CMK (cell line): ENCODE measurements at regions not wholly inside any gene's neighbourhood (a gene's known extent, or its start where the extent isn't known, plus 50 kb on each side); places are given as distances from the start of the nearest gene placed in this dataset.
A peak's percentile ranks its signal among the peaks of the same experiment; 100 is the strongest.

ENCODE experiments used
- DNase-seq: peaks from one replicate; pipeline ENCODE4 v3.0.0-alpha.2; 2010; ENCODE audit warnings: low read depth

DNA sequence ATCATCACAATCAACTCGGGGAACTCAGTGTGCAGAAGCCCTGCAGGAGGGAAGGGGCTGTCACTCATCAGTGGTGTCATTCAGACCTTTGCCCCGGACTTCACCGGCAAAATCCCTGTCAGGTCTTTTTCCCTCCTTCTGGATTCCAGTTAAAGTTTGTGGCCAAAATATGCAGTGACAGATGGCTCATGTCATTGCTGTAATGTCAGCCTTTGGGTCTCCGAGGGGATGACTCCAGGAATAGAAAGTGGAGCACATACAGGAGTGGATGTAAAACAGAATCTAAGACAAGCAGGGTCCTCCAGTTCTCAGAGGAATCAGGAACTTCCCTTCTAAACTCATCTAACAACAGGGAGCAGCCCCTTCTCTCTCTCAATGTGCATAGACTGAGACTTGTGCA, 130.3 kb upstream of the RASSF8 start:
- no peak for DNase-seq

DNA sequence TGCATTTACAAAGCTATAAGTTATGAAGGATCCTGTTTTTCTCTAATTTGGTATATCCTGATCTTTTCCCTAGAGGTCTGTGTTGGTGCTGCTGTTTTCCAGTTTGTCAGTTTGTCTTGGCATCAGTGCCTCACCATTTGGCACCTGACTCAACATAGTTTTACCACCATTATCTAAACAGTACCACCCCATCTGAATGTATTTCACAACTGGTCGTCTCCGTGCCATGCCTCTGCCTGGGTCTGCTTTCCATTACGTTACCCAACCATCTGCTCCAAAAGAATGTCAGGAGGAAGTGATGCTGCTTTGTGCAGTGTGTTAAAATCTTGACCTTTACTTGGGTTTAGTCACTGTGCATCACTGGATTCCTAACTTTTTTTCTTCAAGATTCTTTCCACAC, 129.3 kb upstream of the RASSF8 start:
- no peak for DNase-seq

DNA sequence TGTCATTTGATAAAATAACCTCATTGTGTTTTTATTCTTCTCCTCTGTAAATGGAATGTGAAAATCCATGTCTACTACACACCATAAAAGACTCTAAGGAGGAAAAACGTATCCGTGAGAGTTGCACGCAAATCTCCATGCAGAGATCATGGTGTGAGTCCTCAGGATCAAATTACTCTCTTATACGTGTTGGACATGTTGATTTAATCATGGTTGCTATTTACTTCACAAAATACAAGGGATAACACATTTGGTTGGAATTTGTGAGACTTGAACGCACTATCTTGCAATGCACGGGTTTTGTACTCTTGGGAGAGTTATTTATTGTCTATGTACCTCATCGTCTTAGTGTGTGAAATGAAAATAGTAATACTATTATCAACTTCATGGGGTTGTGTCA, 128.0 kb upstream of the RASSF8 start:
- no peak for DNase-seq

DNA sequence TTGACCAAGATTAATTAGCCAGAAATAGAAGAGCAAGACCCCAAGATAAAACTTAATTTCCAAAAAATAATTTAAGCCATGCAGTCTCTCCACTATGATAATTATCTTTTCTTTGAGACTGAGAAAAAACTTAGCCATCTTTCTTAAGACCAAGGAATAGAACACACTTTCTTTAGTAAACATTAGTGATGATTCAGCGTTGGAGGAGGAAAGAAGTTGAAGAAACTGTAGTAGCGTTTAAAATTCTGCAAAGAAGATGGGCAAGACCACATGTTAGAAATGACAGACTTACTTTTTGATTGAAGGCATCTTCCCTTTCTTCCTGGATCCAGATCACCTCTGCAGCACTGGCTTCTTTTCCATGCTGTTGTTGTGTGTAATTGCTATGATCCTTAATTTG, 124.8 kb upstream of the RASSF8 start:
- no peak for DNase-seq

DNA sequence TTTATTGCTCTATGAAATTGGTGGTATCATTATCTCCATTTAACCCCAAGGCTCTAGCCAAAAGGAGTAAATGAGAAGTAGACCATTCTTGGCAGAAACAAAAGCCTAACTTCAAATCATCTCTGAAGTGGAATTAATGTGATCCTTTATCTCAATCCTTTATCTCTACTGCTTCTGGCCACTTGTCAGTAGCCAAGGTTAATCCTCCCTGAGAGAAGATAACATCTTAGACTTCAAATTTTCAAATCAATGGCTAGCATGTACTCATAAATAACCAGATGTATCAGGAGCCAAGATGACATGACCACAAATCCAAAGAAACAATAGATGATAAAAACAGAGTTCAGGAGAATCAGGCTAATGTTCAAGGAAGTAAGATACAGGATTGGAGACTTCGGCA, 123.1 kb upstream of the RASSF8 start:
- DNase-seq: no peak

DNA sequence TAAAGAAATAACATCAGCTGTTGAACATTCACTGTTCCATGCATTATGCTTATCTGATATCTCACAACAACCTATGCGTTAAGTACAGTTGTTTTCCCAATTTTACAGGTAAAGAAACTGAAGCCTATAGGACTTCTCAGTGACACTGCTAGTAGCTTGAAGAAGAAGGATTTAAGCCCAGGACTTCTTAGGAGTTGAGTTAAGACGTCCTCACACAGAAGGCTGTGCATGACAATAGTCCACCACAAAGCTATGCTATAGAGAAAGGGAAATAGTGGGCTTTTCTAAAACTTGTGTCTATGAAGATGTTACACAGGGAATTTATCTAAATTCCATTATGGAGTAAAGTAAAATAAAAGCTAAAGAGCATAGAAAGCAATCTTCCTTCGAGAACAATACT, 120.5 kb upstream of the RASSF8 start:
- DNase-seq: no peak

DNA sequence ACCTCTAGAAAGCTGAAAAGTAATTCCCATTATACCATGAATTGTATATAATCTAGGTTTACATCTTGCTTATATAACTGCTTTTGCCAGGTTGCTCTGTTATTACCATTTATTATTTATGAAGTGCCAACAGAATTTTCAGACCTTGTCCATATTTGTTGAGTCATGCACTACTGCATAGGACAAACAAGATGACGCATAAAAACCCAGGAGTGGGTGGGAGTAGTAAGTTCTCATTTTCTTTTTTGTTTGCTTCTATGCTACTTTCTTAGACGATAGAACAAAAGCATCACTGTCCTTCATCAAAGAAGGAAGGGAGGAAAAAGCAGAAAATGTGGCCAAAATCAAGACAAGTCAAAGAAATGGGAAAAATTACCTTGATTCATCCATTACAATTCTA, 119.0 kb upstream of the RASSF8 start:
- no peak for DNase-seq

DNA sequence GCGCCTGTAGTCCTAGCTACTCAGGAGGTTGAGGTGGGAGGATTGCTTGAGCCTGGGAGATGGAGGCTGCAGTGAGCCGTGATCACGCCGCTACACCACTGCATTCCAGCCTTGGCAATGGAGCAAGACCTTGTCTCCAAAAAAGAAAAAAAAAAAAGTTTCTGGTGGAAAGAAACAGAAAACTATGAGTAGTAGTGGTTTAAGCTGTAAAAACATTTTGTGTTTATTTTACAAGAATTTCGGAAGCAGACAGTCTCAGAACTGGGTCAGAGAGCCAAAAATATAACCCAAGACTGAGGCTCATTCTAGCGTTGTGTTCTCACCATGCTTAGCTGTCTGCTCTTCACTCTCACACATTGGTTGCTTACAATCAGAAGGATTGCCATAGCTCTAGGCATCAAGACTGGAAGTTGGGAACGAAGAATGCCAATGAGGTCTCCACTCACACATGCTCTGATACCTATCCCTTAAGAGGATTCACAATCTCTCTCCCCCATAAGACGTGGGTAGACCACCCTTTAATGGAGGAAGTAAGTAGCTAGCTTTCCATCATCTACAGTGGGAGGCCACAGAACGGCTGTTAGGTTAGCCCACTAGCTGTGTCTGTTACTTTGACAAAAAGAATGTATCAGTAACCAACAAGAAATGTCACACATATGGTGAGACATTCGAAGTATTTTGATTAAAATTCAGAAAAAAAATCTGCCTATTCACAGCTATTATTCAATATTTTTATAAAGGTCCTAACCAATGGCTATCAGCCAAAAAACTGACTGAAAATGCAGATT, 117.6 kb upstream of the RASSF8 start:
- DNase-seq: no peak

DNA sequence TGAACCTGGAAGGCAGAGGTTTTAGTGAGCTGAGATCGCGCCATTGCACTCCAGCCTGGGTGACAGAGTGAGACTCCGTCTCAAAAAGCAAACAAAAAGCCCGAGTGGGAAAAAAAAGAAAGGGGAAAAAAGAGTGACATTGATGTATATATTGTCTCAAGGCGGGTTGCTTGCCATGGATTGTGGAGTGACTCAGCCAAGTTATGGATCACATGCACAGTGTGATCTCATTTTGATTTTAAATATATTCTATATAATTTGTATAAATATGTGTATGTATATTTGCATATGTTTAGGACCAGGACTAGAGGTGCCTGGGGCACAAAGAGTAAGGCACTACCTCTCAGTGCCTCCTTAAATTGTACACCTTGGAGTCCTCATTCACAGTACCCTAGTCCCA, 116.2 kb upstream of the RASSF8 start:
- no peak for DNase-seq

DNA sequence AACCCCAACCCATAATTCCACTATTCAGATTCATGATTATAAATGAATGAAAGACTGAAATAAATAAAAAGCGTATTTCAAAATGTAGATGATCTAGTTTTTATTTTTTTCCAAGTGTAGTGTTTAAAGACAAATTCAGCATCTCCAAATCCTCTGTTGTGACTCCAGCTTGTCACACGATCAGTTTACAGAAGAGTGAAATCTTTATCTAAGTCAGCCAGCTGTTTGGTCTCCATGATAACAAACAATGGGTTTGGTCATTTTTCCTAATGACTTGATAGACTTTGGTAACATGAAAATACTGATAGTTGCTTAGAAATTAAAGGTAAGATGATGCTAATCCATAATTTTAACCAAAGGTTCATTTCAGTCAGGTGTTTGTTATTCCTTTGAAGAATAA, 114.5 kb upstream of the RASSF8 start:
- DNase-seq: peak; percentile 40

DNA sequence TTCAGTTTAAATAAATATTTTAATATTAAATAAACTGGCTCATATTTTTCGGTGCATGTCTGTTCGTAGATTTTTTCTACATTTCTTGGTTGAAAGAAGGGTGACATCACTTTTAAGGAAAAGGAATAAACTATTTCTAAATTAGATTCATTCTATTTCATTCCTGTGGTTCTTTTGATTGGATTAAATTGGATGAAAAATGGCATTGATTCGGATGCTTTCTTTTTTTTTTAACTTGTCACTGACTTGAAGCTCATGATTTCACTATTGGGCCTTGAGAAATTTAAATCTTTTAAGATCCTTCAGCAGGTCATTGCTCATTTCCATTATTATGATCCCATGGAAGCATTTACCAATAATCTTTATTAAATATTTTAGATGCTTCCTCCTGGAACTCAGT, 113.1 kb upstream of the RASSF8 start:
- DNase-seq: no peak

DNA sequence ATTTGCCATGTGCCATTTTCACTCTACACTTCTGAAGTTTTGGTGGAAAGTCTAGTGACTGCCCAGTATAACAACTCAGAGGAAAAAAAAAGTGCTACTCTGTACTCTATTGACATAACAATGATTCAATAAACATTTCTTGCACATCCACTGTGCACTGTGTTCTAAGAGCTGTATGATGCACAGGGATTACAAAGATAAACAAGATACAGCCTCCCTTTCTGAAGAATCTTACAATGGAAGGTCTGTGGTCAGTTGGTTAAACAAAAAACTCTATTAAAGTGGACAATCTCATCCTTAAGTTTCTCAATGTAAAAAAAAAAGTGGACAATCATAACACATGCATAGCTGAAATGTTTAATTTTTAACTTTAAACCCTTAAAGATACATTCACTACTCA, 105.7 kb upstream of the RASSF8 start:
- no peak for DNase-seq

DNA sequence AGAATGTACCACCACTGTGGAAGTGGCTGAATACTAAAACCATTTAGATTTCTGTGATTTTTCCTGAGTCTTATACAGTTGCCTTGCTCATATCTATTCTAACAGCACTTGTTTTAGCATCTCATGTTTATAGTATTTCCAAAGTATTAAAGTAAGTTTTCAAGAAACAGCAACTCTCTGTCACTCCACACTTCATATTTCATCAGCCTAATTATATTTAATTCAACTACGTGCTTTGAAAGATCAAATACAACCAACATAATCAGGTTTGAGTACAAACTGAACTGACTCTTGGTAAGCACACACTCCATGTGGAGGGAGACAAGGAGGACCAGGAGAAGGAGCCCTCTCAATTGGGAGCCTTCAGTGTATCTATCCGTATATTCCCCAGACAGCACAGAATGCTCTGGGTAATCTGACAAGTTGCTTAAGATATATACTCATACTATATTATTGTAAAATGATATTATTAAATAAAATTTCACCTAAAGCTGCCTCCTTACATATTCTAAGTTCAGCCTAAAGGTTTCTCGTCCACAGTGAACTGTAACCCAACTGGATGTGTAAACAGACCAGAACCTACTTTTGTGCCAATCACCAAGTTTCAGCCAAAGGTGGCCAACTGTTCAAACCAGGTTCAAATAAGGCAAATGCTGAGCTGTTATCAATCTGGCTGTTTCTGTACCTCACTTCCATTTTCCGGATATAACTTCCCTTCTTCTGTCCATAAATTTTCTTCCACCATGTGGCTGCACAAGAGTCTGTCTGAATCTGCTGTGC, 105.0 kb upstream of the RASSF8 start:
- DNase-seq: no peak

DNA sequence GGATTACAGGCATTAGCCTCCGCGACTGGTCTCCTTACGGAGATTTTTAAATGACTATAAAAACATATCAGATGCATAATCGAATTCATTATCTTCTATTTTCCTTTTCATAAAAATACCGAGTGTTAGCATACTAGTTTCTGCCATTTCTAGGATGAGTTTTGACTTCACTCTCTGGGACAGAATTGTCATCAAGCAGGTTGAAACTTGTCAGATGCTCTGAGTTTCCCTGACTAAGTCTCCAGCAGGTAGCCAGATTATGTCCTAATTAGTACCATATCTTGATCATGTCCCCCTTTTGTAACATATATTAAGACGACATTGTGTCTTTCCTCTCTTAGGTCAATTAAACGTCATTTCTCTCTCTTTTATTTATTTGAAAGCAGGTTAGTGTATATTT, 103.5 kb upstream of the RASSF8 start:
- DNase-seq: no peak

DNA sequence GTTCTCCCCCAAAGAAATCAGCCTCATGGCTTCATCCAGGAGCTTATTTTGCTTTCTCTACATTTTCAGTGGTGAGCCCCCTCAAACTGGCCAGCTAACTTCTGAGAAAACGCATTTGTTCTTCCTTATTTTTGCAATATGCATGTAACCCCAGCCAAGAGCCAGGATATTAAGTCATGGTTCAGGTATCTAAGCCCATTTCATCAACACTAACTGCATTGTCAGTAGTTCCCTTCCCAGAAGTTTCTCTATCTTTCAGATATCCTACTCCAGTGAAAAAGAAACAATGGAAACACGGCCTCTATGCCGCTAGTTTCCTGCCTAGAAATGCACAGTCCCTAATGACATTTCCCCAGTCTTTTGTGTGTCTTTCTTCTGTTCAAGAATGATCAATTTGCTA, 102.8 kb upstream of the RASSF8 start:
- DNase-seq: no peak

DNA sequence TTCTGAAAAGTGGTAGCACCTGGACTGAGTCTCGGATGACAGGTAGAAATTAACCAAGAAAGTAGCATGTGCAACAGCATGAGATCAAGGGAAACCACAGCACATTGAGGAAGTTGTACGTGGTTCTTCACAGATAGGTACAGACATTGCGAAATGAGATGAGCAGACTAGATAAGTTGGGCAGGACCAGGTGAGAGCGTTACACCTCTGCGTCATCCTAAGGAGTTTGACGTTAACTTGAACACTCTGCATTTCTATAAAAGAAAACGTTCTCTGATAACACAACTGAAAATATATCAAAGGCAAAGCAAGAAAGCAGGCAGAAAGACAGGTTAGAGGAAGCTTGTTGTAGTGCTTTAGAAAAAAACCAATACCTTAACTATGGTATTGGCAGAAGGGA, 98.5 kb upstream of the RASSF8 start:
- DNase-seq: no peak

DNA sequence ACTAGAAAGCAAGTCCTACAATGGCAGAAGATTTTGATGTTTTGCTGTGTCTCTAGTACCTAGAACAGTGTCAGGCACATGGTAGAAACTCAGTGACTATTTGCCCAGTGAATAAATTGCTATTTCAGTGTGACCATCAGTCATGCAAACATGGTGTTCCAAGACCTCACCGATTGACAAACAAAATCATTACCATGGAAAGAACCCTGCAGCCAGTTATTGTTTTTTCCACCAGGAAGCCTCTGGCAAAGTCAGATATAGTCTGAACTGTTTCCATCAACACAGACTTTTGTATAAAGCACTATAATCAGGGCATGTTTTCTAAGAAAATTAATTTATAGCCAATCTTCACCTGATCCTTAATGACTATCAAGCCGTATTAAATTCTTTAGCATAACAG, 97.3 kb upstream of the RASSF8 start:
- no peak for DNase-seq

DNA sequence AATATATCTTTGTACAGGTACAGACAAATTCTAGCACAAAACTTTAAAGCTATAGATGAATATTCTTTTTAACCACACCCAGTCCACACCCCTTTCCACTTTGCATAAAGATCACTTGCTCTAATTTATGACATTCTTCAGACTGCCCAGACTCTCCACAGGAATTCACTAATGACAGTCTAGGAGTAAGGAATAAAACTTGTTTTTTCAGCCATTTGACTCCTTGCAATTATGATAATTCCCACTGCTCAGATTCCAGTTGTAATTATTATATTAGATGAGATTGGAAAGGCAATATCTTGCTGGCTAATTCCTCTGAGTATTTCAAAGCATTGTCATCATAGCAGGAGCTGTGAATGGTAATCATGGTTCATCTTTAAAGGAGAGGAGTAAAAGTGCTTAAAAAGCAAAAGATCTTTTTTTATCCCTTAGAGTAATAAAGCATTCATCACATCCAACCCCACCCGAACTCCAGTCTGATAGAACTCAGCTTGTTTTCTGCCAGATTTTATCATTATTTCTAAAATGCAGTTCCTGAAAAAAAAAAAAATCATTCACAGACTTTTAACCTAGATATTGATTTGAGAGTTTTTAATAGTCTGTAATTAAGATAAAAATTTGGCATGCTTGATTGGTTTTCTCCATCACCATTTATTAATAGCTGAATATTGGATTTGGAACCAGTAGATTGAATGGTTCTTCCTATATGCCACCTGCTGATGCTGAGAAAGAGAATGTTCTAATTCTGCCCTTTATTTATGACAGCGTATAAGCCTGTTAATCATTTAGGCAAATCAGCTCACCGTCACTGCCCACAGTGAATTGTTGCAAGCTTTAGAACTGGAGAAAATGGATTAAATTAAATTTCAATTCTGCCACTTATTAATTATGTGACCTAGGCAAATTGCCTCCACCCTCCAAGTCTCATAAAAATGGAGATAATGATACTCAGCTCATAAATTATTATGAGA, 93.9 kb upstream of the RASSF8 start:
- DNase-seq: no peak

DNA sequence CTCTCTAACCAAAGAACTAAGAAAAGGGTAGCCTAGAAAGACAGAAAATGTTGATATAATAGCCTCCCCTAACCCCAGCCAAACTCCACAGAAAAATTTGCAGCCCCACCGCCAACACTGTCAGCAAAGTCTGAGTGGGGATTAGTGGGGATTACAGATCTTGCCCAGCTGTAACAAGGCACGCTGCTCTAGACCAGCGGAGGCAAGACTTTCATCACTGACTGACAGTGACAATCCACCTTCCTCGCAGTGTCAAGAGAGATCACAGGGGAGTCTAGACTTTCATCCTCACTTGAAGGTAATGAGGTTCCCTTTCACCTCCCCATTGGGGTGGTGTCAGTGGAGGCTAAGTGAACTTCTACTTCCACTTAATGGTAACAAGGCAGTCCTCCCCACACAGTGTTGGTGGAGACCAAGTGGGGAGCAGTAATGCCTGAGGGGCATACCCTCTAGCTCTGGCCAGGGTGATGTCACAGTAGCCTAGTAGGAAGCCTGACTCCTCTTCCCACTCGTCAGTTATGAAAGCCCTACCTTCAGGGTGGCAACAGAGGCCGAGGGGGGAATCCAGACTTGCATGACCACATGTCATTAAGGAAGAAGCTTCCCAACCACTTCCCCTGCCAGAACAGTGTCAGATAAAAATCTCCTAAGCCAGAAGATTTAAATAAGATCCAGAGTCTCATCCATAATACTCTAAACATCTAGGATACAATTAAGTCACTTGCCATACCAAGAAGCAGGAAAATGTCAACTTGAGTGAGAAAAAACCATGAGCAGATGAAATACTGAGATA, 91.7 kb upstream of the RASSF8 start:
- DNase-seq: no peak

DNA sequence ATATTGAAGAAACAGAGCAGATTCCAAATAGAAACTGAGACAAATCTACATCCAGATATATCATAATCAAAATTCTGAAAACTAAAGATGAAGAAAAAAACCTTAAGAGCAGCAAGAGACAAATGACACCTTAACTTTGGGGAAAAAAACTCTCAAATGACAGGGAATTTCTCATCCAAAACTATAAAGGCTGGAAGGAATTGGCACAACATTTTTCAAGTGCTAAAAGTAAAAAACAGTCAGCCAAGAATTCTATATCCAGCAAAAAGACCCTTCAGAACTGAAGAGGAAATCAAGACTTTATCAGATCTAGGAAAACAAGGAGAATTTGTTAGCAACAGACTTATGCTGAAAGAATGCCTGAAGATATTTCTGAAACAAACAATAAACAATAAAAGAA, 90.3 kb upstream of the RASSF8 start:
- DNase-seq: no peak

DNA sequence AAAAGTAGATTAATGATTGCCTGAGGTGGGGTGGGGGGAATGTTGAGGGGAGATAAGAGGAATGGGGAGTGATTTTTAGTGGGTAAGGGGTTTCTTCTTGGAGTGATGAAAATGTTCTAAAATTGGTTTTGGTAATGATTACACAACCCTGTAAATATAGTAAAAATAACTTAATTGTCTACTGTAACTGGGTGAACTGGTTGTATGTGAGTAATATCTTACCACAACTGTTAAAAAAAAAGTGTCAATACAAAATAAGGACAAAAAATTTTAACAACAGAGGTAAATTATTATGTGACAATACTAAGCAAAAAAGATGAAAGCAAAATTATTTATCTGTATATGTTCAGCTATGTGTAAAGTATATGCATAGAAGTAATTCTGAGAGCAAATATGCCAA, 86.3 kb upstream of the RASSF8 start:
- DNase-seq: no peak

DNA sequence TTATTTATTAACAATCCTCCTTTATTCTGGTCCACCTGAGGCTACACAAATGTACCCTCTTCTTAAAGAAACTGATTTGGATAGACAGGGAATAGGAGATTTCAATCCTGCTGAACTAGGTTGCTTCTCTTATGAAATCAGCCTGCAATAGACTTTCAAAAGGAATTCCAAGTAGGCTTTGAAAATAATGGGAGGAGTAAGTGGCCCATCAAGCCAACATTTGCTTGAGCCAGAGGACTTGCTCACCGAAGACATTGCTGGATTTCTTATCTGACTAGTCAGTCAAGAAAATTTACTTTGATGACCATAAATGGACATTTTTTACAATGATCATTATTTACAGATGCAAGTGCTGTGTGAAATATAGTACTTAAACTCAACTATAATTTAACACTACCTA, 82.8 kb upstream of the RASSF8 start:
- no peak for DNase-seq
